Endothelial cell of umbilical vein (primary cell): ENCODE measurements at regions not wholly inside any gene's neighbourhood (a gene's known extent, or its start where the extent isn't known, plus 50 kb on each side); places are given as distances from the start of the nearest gene placed in this dataset.

Experiments
- EZH2 ChIP-seq: IDR thresholded peaks from 2 replicates; pipeline ENCODE4 v1.6.1; 2012; ENCODE audit warnings: borderline replicate concordance, low read depth, mild to moderate bottlenecking, moderate library complexity, low read length, inconsistent platforms; ENCODE audit not compliant: severe bottlenecking
- GATA2 ChIP-seq: IDR thresholded peaks from 2 replicates; pipeline ENCODE4 v1.7.0; 2011; ENCODE audit warnings: low read depth, mild to moderate bottlenecking, moderate library complexity, mixed read lengths, low read length; ENCODE audit not compliant: insufficient read length, insufficient read depth
- MAX ChIP-seq: IDR thresholded peaks from 2 replicates; pipeline ENCODE4 v1.6.1; 2011; ENCODE audit not compliant: insufficient read depth, insufficient read length
- POLR2A ChIP-seq: IDR thresholded peaks from 2 replicates; pipeline ENCODE4 v1.6.1; 2012; ENCODE audit warnings: low read depth, mild to moderate bottlenecking, control low read depth, low read length
- TF ChIP-seq, protein P1 (sequence below), 2 donors: IDR thresholded peaks; 1 replicate in 1 of 2; 2 replicates in 1 of 2; pipeline ENCODE4 v1.5.1; 2011; ENCODE audit warnings: low read length in 2 of 2, mild to moderate bottlenecking in 2 of 2, moderate library complexity in 2 of 2, control low read depth in 1 of 2, inconsistent platforms in 1 of 2, low read depth in 1 of 2; ENCODE audit not compliant: insufficient read depth in 1 of 2; ENCODE audit errors: extremely low read depth in 1 of 2

- TF ChIP-seq, protein P1, sequence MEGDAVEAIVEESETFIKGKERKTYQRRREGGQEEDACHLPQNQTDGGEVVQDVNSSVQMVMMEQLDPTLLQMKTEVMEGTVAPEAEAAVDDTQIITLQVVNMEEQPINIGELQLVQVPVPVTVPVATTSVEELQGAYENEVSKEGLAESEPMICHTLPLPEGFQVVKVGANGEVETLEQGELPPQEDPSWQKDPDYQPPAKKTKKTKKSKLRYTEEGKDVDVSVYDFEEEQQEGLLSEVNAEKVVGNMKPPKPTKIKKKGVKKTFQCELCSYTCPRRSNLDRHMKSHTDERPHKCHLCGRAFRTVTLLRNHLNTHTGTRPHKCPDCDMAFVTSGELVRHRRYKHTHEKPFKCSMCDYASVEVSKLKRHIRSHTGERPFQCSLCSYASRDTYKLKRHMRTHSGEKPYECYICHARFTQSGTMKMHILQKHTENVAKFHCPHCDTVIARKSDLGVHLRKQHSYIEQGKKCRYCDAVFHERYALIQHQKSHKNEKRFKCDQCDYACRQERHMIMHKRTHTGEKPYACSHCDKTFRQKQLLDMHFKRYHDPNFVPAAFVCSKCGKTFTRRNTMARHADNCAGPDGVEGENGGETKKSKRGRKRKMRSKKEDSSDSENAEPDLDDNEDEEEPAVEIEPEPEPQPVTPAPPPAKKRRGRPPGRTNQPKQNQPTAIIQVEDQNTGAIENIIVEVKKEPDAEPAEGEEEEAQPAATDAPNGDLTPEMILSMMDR (IDR thresholded peaks at IDR 0.05; ENCODE audit: extremely low read depth in 1 of 2, insufficient read depth in 1 of 2, low read depth in 1 of 2, low read length in 2 of 2) = no peak
- TF ChIP-seq POLR2A (no peak), GATA2 (no peak), MAX (no peak), EZH2 (no peak)
Observed at GRCh38 chr10:120715171-120715570, 136.0 kb upstream of the WDR11 start.
